Astrocyte (in vitro differentiated cells and primary cell): ENCODE measurements at regions not wholly inside any gene's neighbourhood (a gene's known extent, or its start where the extent isn't known, plus 50 kb on each side); places are given as distances from the start of the nearest gene placed in this dataset.

Experiments used
- DNase-seq: peaks from one replicate; pipeline ENCODE4 v3.0.0-alpha.2; 2010; ENCODE audit warnings: low read depth
- FAIRE-seq: peaks from 2 replicates; lab custom pipeline; 2011; peaks lifted over from hg19 to GRCh38; lab: Jason Lieb, UNC
- H2AFZ ChIP-seq: 2 replicates; pipeline ENCODE4 v1.6.0; 2012; ENCODE audit warnings: low read depth, low read length, inconsistent platforms
- H3K27ac ChIP-seq: 2 replicates; pipeline ENCODE4 v1.5.1; 2011; ENCODE audit warnings: low read depth, low read length, inconsistent platforms
- H3K27me3 ChIP-seq: 2 replicates; pipeline ENCODE4 v1.6.0; 2011; ENCODE audit warnings: low read length, inconsistent platforms; ENCODE audit not compliant: insufficient read depth
- H3K36me3 ChIP-seq: 2 replicates; pipeline ENCODE4 v1.5.1; 2011; ENCODE audit warnings: low read length, inconsistent platforms; ENCODE audit not compliant: insufficient read depth
- H3K4me1 ChIP-seq: 2 replicates; pipeline ENCODE4 v1.5.1; 2011; ENCODE audit warnings: low read length, inconsistent platforms; ENCODE audit not compliant: insufficient read depth
- H3K4me2 ChIP-seq: 2 replicates; pipeline ENCODE4 v1.6.0; 2012; ENCODE audit warnings: low read length, inconsistent platforms
- H3K4me3 ChIP-seq: 2 replicates; pipeline ENCODE4 v1.5.1; 2011; ENCODE audit warnings: low read depth, mild to moderate bottlenecking, low read length, inconsistent platforms; ENCODE audit not compliant: insufficient read depth
- H3K79me2 ChIP-seq: 2 replicates; pipeline ENCODE4 v1.6.0; 2012; ENCODE audit warnings: mild to moderate bottlenecking, low read length, inconsistent platforms; ENCODE audit not compliant: insufficient read depth
- H3K9ac ChIP-seq: 2 replicates; pipeline ENCODE4 v1.6.0; 2012; ENCODE audit warnings: mild to moderate bottlenecking, low read length, inconsistent platforms
- H3K9me3 ChIP-seq: 2 replicates; pipeline ENCODE4 v1.5.1; 2012; ENCODE audit warnings: low read depth, mild to moderate bottlenecking, low read length, inconsistent platforms; ENCODE audit not compliant: insufficient read depth
- H4K20me1 ChIP-seq: 2 replicates; pipeline ENCODE4 v1.6.0; 2012; ENCODE audit warnings: low read length, inconsistent platforms; ENCODE audit not compliant: insufficient read depth
- H3K27ac Mint-ChIP-seq: one replicate; pipeline ENCODE4 v1.8.0; 2021; ENCODE audit warnings: mild to moderate bottlenecking, mixed read lengths; ENCODE audit not compliant: unreplicated experiment
- H3K27me3 Mint-ChIP-seq: one replicate; pipeline ENCODE4 v1.8.0; 2021; ENCODE audit warnings: low read depth, mixed read lengths; ENCODE audit not compliant: unreplicated experiment
- H3K36me3 Mint-ChIP-seq: one replicate; pipeline ENCODE4 v1.8.0; 2021; ENCODE audit warnings: low read depth, mixed read lengths; ENCODE audit not compliant: unreplicated experiment
- H3K4me1 Mint-ChIP-seq: one replicate; pipeline ENCODE4 v1.8.0; 2021; ENCODE audit warnings: low read depth, mixed read lengths; ENCODE audit not compliant: unreplicated experiment
- H3K4me3 Mint-ChIP-seq: one replicate; pipeline ENCODE4 v1.8.0; 2021; ENCODE audit warnings: mild to moderate bottlenecking, moderate library complexity, mixed read lengths; ENCODE audit not compliant: unreplicated experiment
- H3K9me3 Mint-ChIP-seq: one replicate; pipeline ENCODE4 v1.8.0; 2021; ENCODE audit warnings: mild to moderate bottlenecking, mixed read lengths; ENCODE audit not compliant: unreplicated experiment
- CTCF ChIP-seq: IDR thresholded peaks from 2 replicates; pipeline ENCODE4 v1.5.1; 2011; ENCODE audit warnings: low read depth, mild to moderate bottlenecking, inconsistent platforms, low read length, moderate library complexity; ENCODE audit not compliant: insufficient read depth
- EZH2 ChIP-seq: IDR thresholded peaks from 2 replicates; pipeline ENCODE4 v1.6.1; 2012; ENCODE audit warnings: mild to moderate bottlenecking, low read length, inconsistent platforms; ENCODE audit not compliant: insufficient read depth

GRCh38 chr13:36549755-36550154 is 117.5 kb downstream of the CCNA1 start:
- Mint-ChIP-seq H3K27ac (peak overlapping the region; percentile 55), H3K4me1 (peaks cover 6% of the 10 kb centered on the region), H3K27me3 (peaks cover 7% of the 10 kb centered on the region), H3K4me3 (no peak overlapping the region), H3K9me3 (peaks cover 2% of the 10 kb centered on the region), H3K36me3 (no peaks in the 10 kb centered on the region)
- Histone ChIP-seq H4K20me1 (no peaks in the 10 kb centered on the region), H3K27ac (no peak overlapping the region), H3K36me3 (no peaks in the 10 kb centered on the region), H3K4me2 (no peak overlapping the region), H3K27me3 (peaks cover 2% of the 10 kb centered on the region), H2AFZ (no peak overlapping the region), H3K4me1 (no peaks in the 10 kb centered on the region), H3K4me3 (no peak overlapping the region), H3K9me3 (no peaks in the 10 kb centered on the region), H3K79me2 (no peaks in the 10 kb centered on the region), H3K9ac (no peak overlapping the region)
- TF ChIP-seq EZH2 (no peak), CTCF (no peak)
- DNase-seq (no peak), FAIRE-seq (no peak)

- no peaks in the 10 kb centered on the region for H3K36me3 Mint-ChIP-seq
- H3K4me2 ChIP-seq, result no peak overlapping the region
- H3K27ac Mint-ChIP-seq, result peak overlapping the region; percentile 55
- no peaks in the 10 kb centered on the region for H3K79me2 ChIP-seq
- H4K20me1 ChIP-seq, result no peaks in the 10 kb centered on the region
- no peak overlapping the region for H3K9ac ChIP-seq
- no peak for FAIRE-seq
- no peak overlapping the region for H3K4me3 Mint-ChIP-seq
- TF ChIP-seq CTCF (no peak), EZH2 (no peak)
- H3K36me3 ChIP-seq, result no peaks in the 10 kb centered on the region
- peaks cover 2% of the 10 kb centered on the region for H3K9me3 Mint-ChIP-seq
- no peaks in the 10 kb centered on the region for H3K4me1 ChIP-seq
- DNase-seq, result no peak
- no peak overlapping the region for H3K27ac ChIP-seq
- H3K4me1 Mint-ChIP-seq, result peaks cover 6% of the 10 kb centered on the region
- H2AFZ ChIP-seq, result no peak overlapping the region
- peaks cover 2% of the 10 kb centered on the region for H3K27me3 ChIP-seq
- H3K27me3 Mint-ChIP-seq, result peaks cover 7% of the 10 kb centered on the region
- H3K9me3 ChIP-seq, result no peaks in the 10 kb centered on the region
- no peak overlapping the region for H3K4me3 ChIP-seq
These were observed 117.9 kb downstream of the CCNA1 start for GRCh38 chr13:36550177-36550576.

DNA sequence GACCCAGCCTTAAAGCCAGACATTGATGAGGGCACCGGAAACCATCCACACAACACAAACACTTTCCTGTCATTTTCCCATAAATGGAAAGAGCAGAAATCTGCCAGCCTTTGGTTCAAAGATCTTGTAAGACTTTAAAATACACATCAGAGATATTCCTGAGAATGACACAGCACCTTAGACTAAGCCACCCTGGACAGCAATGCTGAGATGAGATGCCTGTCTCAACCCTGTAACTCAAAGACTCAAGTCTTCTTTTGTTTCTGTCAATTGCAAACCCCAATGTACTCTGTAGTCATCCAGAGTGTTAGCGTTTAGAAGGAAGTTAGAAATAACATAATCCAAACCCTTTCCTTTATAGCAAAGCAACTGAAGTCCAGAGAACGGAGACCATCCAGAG is 119.2 kb downstream of the CCNA1 start:
- Mint-ChIP-seq H3K27ac (no peak overlapping the region), H3K4me1 (peaks cover 6% of the 10 kb centered on the region), H3K9me3 (peaks cover 2% of the 10 kb centered on the region), H3K36me3 (no peaks in the 10 kb centered on the region), H3K4me3 (no peak overlapping the region), H3K27me3 (peaks cover 7% of the 10 kb centered on the region)
- no peaks in the 10 kb centered on the region for H3K36me3 ChIP-seq
- no peak overlapping the region for H3K4me2 ChIP-seq
- no peak overlapping the region for H3K9ac ChIP-seq
- FAIRE-seq, result no peak
- no peak overlapping the region for H2AFZ ChIP-seq
- H3K9me3 ChIP-seq, result no peaks in the 10 kb centered on the region
- no peak for DNase-seq
- no peaks in the 10 kb centered on the region for H3K4me1 ChIP-seq
- no peak overlapping the region for H3K4me3 ChIP-seq
- no peaks in the 10 kb centered on the region for H4K20me1 ChIP-seq
- no peak overlapping the region for H3K27ac ChIP-seq
- peaks cover 2% of the 10 kb centered on the region for H3K27me3 ChIP-seq
- no peaks in the 10 kb centered on the region for H3K79me2 ChIP-seq
- no peak for TF ChIP-seq EZH2
- TF ChIP-seq CTCF, result no peak
